GM12872 (cell line): ENCODE measurements at regions not wholly inside any gene's neighbourhood (a gene's known extent, or its start where the extent isn't known, plus 50 kb on each side); places are given as distances from the start of the nearest gene placed in this dataset.

ENCODE experiments used
- CTCF ChIP-seq: IDR thresholded peaks from 3 replicates; pipeline ENCODE4 v1.5.1; 2011; ENCODE audit warnings: low read depth, mild to moderate bottlenecking, low read length, moderate library complexity; ENCODE audit not compliant: insufficient read depth

- TF ChIP-seq CTCF = no peak
Observed at GRCh38 chr1:102252731-102253505, 256.2 kb upstream of the OLFM3 start.

GRCh38 chr1:102241431-102242338, 245.0 kb upstream of the OLFM3 start:
- no peak for TF ChIP-seq CTCF

- no peak for TF ChIP-seq CTCF
Observed at GRCh38 chr1:102239247-102239646, 242.5 kb upstream of the OLFM3 start.

GRCh38 chr1:102234753-102235359, 238.1 kb upstream of the OLFM3 start:
- no peak for TF ChIP-seq CTCF

- TF ChIP-seq CTCF = no peak
Observed at GRCh38 chr1:102219463-102219862, 222.7 kb upstream of the OLFM3 start.

- TF ChIP-seq CTCF = peak; percentile 39; the same call in 2 of the 3 replicates
Observed at GRCh38 chr1:102191723-102192122, 195.0 kb upstream of the OLFM3 start.

- TF ChIP-seq CTCF = no peak
Observed at GRCh38 chr1:102190429-102190828, 193.7 kb upstream of the OLFM3 start.
